Midbrain (tissue), 1 donor: ENCODE measurements at regions not wholly inside any gene's neighbourhood (a gene's known extent, or its start where the extent isn't known, plus 50 kb on each side); places are given as distances from the start of the nearest gene placed in this dataset.

ENCODE experiments used
- DNase-seq: peaks from one replicate; lab custom pipeline; 2025; lab: John Stamatoyannopoulos, UW

DNA sequence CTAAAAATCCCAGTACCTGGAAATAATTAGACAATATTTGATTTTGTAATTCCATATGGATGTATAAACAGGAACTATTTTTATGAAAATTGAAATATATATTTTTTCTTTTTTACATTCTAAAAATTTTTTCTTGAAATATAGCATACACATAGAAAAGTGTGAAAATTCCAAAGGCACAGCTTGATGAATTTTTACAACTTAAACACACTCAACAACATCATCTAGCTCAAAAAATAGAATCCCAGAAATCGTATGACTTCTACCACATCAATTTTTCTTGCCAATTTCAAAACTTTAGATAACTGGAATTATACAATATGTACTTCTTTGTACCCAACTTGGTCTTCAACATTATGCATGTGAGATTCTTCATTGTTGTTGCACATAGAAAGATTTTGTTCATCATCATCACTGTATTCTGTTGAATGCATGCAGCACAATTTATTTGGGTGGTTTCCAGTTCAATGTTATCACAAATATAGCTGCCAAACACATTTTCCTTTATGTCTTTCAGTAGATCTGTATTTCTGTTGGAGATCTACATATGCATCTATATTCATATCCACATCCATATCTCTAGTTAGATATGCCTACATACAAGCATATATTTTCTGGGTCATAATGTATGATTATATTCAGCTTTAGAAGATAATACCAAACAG lies 340.7 kb upstream of the SLIT2 start:
- DNase-seq: no peak

GRCh38 chr4:19905024-19905423 lies 346.7 kb upstream of the SLIT2 start:
- no peak for DNase-seq

DNA sequence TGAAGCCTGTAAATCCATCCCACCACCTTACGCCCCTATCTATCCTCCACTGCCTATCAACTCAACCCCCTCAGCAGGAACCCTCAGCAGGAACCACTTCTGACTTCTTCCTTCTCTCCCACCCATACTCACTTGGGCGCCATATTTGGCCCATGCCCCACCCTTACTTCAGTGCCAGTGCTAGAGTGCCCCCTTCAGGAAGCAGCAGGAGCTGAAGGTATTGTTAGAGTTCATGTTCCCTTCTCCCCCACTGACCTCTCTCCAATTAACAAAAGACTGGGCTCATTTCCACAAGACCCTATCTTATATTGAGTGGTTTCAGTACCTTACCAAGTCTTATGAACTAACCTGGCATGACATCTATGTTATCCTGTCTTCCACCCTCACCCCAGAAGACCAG lies 363.1 kb upstream of the SLIT2 start:
- no peak for DNase-seq

- DNase-seq: no peak
Measured at GRCh38 chr4:19883841-19884240, 367.9 kb upstream of the SLIT2 start.

- DNase-seq: no peak
Measured at GRCh38 chr4:19880206-19880605, 371.5 kb upstream of the SLIT2 start.

- no peak for DNase-seq
Measured at GRCh38 chr4:19879330-19879729, 372.4 kb upstream of the SLIT2 start.

DNA sequence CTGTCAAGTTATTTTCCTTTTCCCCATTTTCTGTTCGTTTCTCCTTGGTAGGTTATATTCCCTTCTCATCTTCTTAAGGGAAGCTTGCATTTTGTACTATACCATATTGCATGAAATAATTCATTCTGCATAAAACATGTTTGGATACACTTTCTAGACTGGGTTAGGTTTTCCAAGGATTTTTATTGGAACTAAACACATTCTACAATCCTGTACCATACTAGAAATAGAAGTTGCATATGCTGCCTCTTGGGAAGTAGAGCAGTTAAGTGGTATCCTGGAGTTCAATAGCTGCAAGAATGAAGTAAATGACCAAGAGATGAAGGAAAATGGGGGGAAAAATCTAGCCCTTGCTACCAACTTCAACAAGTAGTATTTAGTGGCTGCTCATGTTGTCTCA lies 393.7 kb upstream of the SLIT2 start:
- DNase-seq: no peak

GRCh38 chr4:19857380-19857779 lies 394.3 kb upstream of the SLIT2 start:
- DNase-seq: no peak

DNA sequence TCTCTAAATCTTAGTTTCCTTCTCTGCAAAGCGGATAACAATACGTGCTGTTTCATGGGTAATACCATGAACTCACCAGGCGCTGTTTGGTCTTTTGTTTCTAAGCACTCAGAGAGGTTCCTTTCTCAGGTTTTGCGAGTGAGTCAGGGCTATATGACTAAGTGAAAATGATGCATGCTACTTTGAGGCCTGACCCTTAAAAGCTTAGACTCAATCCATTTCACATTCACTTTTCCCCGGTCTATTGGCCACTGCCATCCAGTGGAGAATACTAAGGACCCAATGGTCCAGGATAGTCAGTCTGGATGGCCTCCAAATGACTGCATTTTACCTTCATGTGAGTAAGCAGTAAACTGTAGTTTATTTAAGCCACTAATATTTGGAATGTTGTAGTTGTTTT lies 400.8 kb upstream of the SLIT2 start:
- no peak for DNase-seq

- DNase-seq: no peak
Measured at GRCh38 chr4:19844446-19844845, 407.3 kb upstream of the SLIT2 start.

DNA sequence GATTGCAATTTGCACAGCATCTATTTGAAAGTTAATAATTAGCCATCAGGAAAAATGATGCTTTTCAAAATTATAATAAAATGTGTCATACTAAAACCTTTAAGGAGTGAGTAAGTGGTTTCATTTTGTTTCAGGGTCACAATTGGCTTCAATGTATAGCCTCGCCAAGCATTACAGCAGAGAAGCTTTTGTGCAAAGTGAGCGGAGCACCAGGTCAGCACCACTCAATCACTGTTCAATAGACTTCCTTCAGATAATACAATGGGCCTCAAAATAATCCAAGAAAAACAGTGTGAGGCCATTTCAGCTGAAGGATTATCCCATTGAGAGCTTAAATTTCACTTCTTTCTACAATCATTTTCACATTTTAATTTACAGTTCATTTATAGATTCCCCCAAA lies 409.2 kb upstream of the SLIT2 start:
- no peak for DNase-seq

- no peak for DNase-seq
Measured at GRCh38 chr4:19838858-19839257, 412.8 kb upstream of the SLIT2 start.

DNA sequence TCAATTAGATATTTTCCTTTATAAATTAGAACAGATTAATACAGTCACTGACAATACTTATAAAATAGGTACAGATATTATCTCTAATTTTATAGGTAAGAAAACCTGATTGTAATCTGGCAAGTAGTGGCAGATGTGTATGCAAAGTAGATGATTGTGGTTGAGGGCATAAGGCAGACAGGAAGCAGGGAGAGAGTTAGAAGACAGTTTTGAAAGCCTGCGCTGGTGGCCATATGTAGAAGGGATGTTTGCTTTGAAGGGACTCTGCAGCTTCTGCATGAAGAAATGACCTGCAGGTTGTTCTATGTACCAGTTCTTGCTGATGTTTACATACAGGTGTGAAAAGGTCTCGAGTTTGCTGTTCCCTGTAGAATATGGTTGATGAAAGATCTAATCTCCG lies 416.3 kb upstream of the SLIT2 start:
- DNase-seq: no peak

GRCh38 chr4:19832411-19832810 lies 419.3 kb upstream of the SLIT2 start:
- DNase-seq: no peak

GRCh38 chr4:19831644-19832285 lies 419.9 kb upstream of the SLIT2 start:
- no peak for DNase-seq

DNA sequence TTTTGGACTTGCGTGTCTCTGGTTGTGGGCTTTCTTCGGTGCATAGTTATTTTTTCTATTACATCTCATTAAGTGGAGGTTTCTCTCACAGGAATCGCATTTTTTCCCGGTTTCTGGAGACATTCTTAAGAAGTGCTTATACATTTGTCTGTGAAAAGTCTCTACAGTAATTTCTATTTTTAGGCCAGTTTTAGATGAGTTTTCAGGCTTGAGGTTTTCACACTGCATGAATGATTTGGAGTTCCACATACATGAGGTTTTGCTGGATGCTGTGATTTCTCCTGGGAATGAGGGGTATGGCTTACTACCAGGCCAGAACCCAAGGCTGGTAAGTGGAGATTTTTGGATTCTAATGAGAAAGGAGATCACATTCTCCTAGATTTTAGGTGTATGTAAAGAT lies 422.6 kb upstream of the SLIT2 start:
- DNase-seq: no peak

GRCh38 chr4:19823781-19824180 lies 427.9 kb upstream of the SLIT2 start:
- DNase-seq: no peak

GRCh38 chr4:19819737-19820136 lies 432.0 kb upstream of the SLIT2 start:
- no peak for DNase-seq

- DNase-seq: no peak
Measured at GRCh38 chr4:19809989-19810388, 441.7 kb upstream of the SLIT2 start.

DNA sequence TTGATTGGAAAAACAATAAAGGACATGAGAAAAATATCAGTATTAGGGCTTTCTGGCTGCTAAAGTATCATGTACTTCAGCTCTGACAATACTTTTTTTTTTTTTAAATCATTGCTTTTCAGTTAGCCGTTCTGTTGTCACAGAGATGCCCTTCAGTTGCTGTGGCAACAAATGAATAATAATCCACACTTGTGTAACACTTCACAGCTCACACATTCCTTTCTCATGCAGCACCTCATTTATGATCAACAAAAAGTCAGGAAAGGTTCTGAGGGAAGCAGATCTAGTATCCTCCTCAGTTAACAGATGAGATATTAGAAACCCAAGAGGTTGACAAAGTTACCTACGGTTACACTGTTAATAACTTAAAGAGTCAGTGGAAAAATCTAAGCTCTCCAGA lies 444.2 kb upstream of the SLIT2 start:
- DNase-seq: no peak

- DNase-seq: no peak
Measured at GRCh38 chr4:19806865-19807264, 444.8 kb upstream of the SLIT2 start.

- no peak for DNase-seq
Measured at GRCh38 chr4:19803406-19803805, 448.3 kb upstream of the SLIT2 start.

- no peak for DNase-seq
Measured at GRCh38 chr4:19793831-19794230, 457.9 kb upstream of the SLIT2 start.
